Adrenal gland (tissue), 5 donors: ENCODE measurements at regions not wholly inside any gene's neighbourhood (a gene's known extent, or its start where the extent isn't known, plus 50 kb on each side); places are given as distances from the start of the nearest gene placed in this dataset.

Source experiments
- CTCF ChIP-seq, 6 experiments: fragments of 450-650 bp in 4 of 6; fragments of 200-600 bp in 2 of 6; sonication (generic) in 1 of 6; IDR thresholded peaks; 1 replicate in 5 of 6; 2 replicates in 1 of 6; pipeline versions ENCODE4 v1.5.1 to v1.8.0; 2016 to 2021; ENCODE audit warnings: antibody characterized with exemption in 6 of 6, mild to moderate bottlenecking in 2 of 6, moderate library complexity in 1 of 6
- POLR2A ChIP-seq, 2 donors: fragments of 450-650 bp; IDR thresholded peaks; one replicate each; pipeline ENCODE4 v1.6.1; 2017; ENCODE audit warnings: antibody characterized with exemption in 2 of 2, mild to moderate bottlenecking in 2 of 2, moderate library complexity in 1 of 2
- donor health status: DM: no; HTN: no; CAD: no.

DNA sequence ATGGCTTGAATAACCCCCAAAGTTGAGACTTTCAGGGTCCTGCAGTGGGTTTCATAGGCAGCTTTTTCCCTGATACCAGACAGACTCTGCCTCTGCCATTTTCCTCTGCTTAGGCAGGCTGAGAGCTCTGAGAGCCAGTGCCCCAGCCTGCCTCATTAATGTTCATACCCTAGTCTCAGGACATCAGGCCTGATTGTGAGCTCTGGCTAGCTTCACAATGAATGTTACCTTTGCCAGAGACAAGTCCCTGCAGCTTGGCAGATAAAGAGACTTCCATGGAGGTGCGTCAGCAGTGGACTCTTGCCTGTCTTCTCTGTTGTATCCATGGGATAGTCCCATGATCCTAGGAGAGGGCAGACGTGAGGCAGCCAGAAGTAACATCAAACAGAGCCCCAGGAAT lies 333.5 kb upstream of the TSPY4 start:
- TF ChIP-seq CTCF (IDR thresholded peaks at IDR 0.05) (no peak), POLR2A (IDR thresholded peaks at IDR 0.05) (no peak)
